HFFc6 (cell line): ENCODE measurements at regions not wholly inside any gene's neighbourhood (a gene's known extent, or its start where the extent isn't known, plus 50 kb on each side); places are given as distances from the start of the nearest gene placed in this dataset.

Source experiments
- DNase-seq: peaks from one replicate; pipeline ENCODE4 v3.0.0-alpha.2; 2018
- H3K27ac Mint-ChIP-seq: 2 replicates; pipeline ENCODE4 v1.8.0; 2020; ENCODE audit warnings: mild to moderate bottlenecking, mixed read lengths
- H3K27me3 Mint-ChIP-seq: 2 replicates; pipeline ENCODE4 v1.8.0; 2021; ENCODE audit warnings: mild to moderate bottlenecking, moderate library complexity, mixed read lengths; ENCODE audit not compliant: insufficient read depth
- H3K36me3 Mint-ChIP-seq: 2 replicates; pipeline ENCODE4 v1.8.0; 2021; ENCODE audit warnings: low read depth, mixed read lengths
- H3K4me1 Mint-ChIP-seq: 2 replicates; pipeline ENCODE4 v1.8.0; 2020; ENCODE audit warnings: low read depth, mixed read lengths
- H3K4me3 Mint-ChIP-seq: 2 replicates; pipeline ENCODE4 v1.8.0; 2020; ENCODE audit warnings: mild to moderate bottlenecking, moderate library complexity, mixed read lengths
- H3K9me3 Mint-ChIP-seq: 2 replicates; pipeline ENCODE4 v1.8.0; 2020; ENCODE audit warnings: mild to moderate bottlenecking, mixed read lengths
- CTCF ChIP-seq: fragments of 200-600 bp; sonication (generic); IDR thresholded peaks from 2 replicates; pipeline ENCODE4 v1.5.0; 2021; ENCODE audit warnings: antibody characterized with exemption, mild to moderate bottlenecking

DNA sequence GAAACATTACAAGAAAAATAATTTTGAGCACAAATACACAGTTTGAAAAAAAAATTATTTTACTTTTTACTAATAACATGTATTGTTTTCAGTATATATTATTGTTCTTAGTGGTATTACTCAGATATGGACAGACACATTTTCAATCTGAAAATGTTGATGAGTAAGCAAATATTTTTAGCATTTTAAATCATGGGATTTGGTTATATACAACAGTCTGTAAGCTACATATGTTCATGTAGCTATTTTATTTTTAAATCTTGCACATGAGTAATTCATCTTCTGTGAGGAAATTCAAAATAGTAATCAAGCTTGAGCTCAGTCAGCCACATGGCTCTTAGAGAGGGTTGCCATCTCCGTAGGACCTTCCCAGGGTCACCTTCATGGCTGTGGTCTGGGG, 471.9 kb downstream of the QKI start:
- no peak overlapping the region for H3K27ac Mint-ChIP-seq
- peaks cover 5% of the 10 kb centered on the region for H3K27me3 Mint-ChIP-seq
- no peak overlapping the region for H3K4me3 Mint-ChIP-seq
- no peaks in the 10 kb centered on the region for H3K36me3 Mint-ChIP-seq
- peaks cover 7% of the 10 kb centered on the region for H3K9me3 Mint-ChIP-seq
- no peak for DNase-seq
- no peak for TF ChIP-seq CTCF
- H3K4me1 Mint-ChIP-seq, result no peaks in the 10 kb centered on the region

DNA sequence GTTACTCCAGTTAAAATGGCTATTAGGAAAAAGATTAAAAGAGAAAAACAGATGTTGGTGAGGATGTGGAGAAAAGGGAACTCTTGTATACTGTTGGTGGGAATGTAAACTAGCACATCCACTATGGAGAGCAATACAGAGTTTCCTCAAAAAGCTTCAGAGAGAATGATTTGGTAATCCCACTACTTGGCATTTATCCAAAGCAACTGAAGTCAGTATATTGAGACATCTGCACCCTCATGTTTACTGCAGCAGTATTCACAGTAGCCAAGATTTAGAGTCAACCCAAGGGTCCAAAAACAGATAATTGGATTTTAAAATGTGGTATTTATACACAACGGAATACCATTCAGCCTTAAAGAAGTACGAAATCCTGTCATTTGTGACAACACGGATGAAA, 469.5 kb downstream of the QKI start:
- peaks cover 7% of the 10 kb centered on the region for H3K9me3 Mint-ChIP-seq
- TF ChIP-seq CTCF, result no peak
- peaks cover 6% of the 10 kb centered on the region for H3K27me3 Mint-ChIP-seq
- DNase-seq, result no peak
- no peak overlapping the region for H3K4me3 Mint-ChIP-seq
- no peaks in the 10 kb centered on the region for H3K36me3 Mint-ChIP-seq
- H3K4me1 Mint-ChIP-seq, result no peaks in the 10 kb centered on the region
- H3K27ac Mint-ChIP-seq, result no peak overlapping the region

- TF ChIP-seq CTCF, result no peak
- Mint-ChIP-seq H3K36me3 (no peaks in the 10 kb centered on the region), H3K27ac (no peak overlapping the region), H3K4me3 (no peak overlapping the region), H3K9me3 (peaks cover 4% of the 10 kb centered on the region), H3K4me1 (peaks cover 19% of the 10 kb centered on the region), H3K27me3 (peaks cover 3% of the 10 kb centered on the region; the same call in 1 of the 2 replicates)
- no peak for DNase-seq
These were observed 464.2 kb downstream of the QKI start for GRCh38 chr6:163878698-163879097.

GRCh38 chr6:163877877-163878639, 463.5 kb downstream of the QKI start:
- no peak overlapping the region for H3K4me3 Mint-ChIP-seq
- no peaks in the 10 kb centered on the region for H3K36me3 Mint-ChIP-seq
- no peak for TF ChIP-seq CTCF
- peaks cover 3% of the 10 kb centered on the region; the same call in 1 of the 2 replicates for H3K27me3 Mint-ChIP-seq
- H3K27ac Mint-ChIP-seq, result no peak overlapping the region
- DNase-seq, result no peak
- H3K4me1 Mint-ChIP-seq, result peaks cover 20% of the 10 kb centered on the region
- H3K9me3 Mint-ChIP-seq, result peaks cover 4% of the 10 kb centered on the region

GRCh38 chr6:163876391-163876790, 461.9 kb downstream of the QKI start:
- H3K27ac Mint-ChIP-seq, result no peak overlapping the region
- peaks cover 30% of the 10 kb centered on the region for H3K4me1 Mint-ChIP-seq
- TF ChIP-seq CTCF, result no peak
- H3K9me3 Mint-ChIP-seq, result peaks cover 4% of the 10 kb centered on the region
- no peaks in the 10 kb centered on the region for H3K36me3 Mint-ChIP-seq
- no peak for DNase-seq
- H3K4me3 Mint-ChIP-seq, result no peak overlapping the region
- peaks cover under 1% of the 10 kb centered on the region for H3K27me3 Mint-ChIP-seq
